Ascending aorta (tissue), 2 donors: ENCODE measurements at regions not wholly inside any gene's neighbourhood (a gene's known extent, or its start where the extent isn't known, plus 50 kb on each side); places are given as distances from the start of the nearest gene placed in this dataset.

Experiments
- DNase-seq, 2 donors: peaks; one replicate each; pipeline ENCODE4 v3.0.0-alpha.2; 2019; ENCODE audit warnings: low spot score in 2 of 2
- H3K27ac ChIP-seq, 2 donors: fragments of 200-600 bp; sonication (generic); one replicate each; pipeline ENCODE4 v1.5.1; 2016 to 2017; ENCODE audit warnings: mild to moderate bottlenecking in 1 of 2
- H3K27me3 ChIP-seq: fragments of 200-600 bp; sonication (generic); one replicate; pipeline ENCODE4 v1.5.1; 2017
- H3K36me3 ChIP-seq, 2 donors: fragments of 200-600 bp; sonication (generic); one replicate each; pipeline ENCODE4 v1.5.1; 2016
- H3K4me1 ChIP-seq, 2 donors: fragments of 200-600 bp; sonication (generic); one replicate each; pipeline ENCODE4 v1.5.1; 2016 to 2017; ENCODE audit warnings: mild to moderate bottlenecking in 1 of 2
- H3K4me3 ChIP-seq, 2 donors: fragments of 200-600 bp; sonication (generic); one replicate each; pipeline ENCODE4 v1.5.1; 2016 to 2017; ENCODE audit warnings: mild to moderate bottlenecking in 1 of 2
- H3K9me3 ChIP-seq, 2 donors: fragments of 200-600 bp; sonication (generic); one replicate each; pipeline ENCODE4 v1.5.1; 2016
- intact Hi-C: fragments of 100-400 bp; cut with DNase I; formaldehyde crosslinking; loops from one replicate; pipeline ENCODE4 v1.15.1; 2023
- TF ChIP-seq, protein P1 (sequence below), 3 experiments: fragments of 200-600 bp in 2 of 3; fragments of 450-650 bp in 1 of 3; sonication (generic) in 2 of 3; IDR thresholded peaks; one replicate each; pipeline ENCODE4 v1.5.1; 2016 to 2019; ENCODE audit warnings: antibody characterized with exemption in 3 of 3, mild to moderate bottlenecking in 1 of 3, moderate library complexity in 1 of 3

DNA sequence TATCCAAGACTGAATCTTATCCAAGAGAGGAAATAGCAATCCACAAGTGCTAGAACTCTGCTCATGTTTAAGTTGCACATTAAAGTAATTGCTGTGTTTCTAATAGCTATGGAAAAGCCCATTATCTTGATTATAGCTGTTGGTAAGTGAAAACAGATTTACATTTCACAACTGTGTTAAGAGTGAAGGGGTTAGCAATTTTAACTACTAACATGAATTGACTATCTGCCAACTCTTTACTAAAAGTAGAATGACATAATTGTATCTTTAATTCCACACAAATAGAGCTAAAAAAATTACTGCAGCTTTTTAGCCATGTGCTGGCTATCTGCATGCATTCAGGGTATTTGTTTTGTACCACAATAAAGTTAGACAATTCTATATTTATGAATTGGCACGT is 277.9 kb upstream of the IRAK1BP1 start:
- DNase-seq: no peak
- Histone ChIP-seq H3K27me3 (no peaks in the 10 kb centered on the region), H3K36me3 (no peaks in the 10 kb centered on the region), H3K4me3 (no peak overlapping the region), H3K27ac (no peak overlapping the region), H3K4me1 (no peaks in the 10 kb centered on the region), H3K9me3 (no peaks in the 10 kb centered on the region)
- intact Hi-C loops: no loop called here
- TF ChIP-seq, protein P1, sequence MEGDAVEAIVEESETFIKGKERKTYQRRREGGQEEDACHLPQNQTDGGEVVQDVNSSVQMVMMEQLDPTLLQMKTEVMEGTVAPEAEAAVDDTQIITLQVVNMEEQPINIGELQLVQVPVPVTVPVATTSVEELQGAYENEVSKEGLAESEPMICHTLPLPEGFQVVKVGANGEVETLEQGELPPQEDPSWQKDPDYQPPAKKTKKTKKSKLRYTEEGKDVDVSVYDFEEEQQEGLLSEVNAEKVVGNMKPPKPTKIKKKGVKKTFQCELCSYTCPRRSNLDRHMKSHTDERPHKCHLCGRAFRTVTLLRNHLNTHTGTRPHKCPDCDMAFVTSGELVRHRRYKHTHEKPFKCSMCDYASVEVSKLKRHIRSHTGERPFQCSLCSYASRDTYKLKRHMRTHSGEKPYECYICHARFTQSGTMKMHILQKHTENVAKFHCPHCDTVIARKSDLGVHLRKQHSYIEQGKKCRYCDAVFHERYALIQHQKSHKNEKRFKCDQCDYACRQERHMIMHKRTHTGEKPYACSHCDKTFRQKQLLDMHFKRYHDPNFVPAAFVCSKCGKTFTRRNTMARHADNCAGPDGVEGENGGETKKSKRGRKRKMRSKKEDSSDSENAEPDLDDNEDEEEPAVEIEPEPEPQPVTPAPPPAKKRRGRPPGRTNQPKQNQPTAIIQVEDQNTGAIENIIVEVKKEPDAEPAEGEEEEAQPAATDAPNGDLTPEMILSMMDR (IDR thresholded peaks at IDR 0.05): no peak

- TF ChIP-seq, protein P1 (IDR thresholded peaks at IDR 0.05): no peak
- no peak for DNase-seq
Measured at GRCh38 chr6:78593898-78594667, 273.3 kb upstream of the IRAK1BP1 start.

DNA sequence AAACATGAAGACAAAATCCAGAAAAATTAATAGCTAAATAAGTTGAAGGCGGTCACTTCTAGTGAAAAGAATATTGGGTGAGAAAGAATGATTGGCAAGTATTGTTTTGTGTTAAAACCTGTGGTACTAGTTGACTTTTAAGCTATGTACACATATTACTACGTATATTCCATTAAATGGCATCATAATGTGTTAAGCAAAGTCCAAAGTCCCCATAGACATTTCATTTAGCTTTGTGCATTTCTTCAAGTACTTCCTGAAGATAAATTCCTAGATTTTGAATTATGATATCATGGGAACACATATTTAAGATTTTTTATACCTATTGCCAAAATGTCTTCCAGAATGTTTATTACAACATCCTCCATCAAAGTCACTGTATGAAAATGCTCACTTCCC is 272.7 kb upstream of the IRAK1BP1 start:
- H3K4me3 ChIP-seq: no peak overlapping the region
- intact Hi-C loops: no loop called here
- no peaks in the 10 kb centered on the region for H3K36me3 ChIP-seq
- H3K9me3 ChIP-seq: no peaks in the 10 kb centered on the region
- no peak overlapping the region for H3K27ac ChIP-seq
- TF ChIP-seq, protein P1 (IDR thresholded peaks at IDR 0.05): no peak
- H3K4me1 ChIP-seq: peaks cover 2 to 7% of the 10 kb centered on the region in 2 donors
- H3K27me3 ChIP-seq: no peaks in the 10 kb centered on the region
- DNase-seq: no peak

More at GRCh38 chr6:78593898-78594667, 273.3 kb upstream of the IRAK1BP1 start:
- Histone ChIP-seq H3K36me3 (no peaks in the 10 kb centered on the region), H3K27me3 (no peaks in the 10 kb centered on the region), H3K4me3 (no peak overlapping the region), H3K9me3 (no peaks in the 10 kb centered on the region), H3K4me1 (peaks cover 0 to 6% of the 10 kb centered on the region in 2 donors), H3K27ac (no peak overlapping the region)
- intact Hi-C loops: no loop called here

GRCh38 chr6:78597966-78598365 is 269.4 kb upstream of the IRAK1BP1 start:
- Histone ChIP-seq H3K27ac (peak overlapping the region; percentile 41 to 52), H3K4me1 (peaks cover 6 to 7% of the 10 kb centered on the region in 2 donors), H3K9me3 (no peaks in the 10 kb centered on the region), H3K27me3 (no peaks in the 10 kb centered on the region), H3K4me3 (no peak overlapping the region), H3K36me3 (no peaks in the 10 kb centered on the region)
- no peak for DNase-seq
- TF ChIP-seq, protein P1 (IDR thresholded peaks at IDR 0.05): no peak
- intact Hi-C loops: no loop called here

DNA sequence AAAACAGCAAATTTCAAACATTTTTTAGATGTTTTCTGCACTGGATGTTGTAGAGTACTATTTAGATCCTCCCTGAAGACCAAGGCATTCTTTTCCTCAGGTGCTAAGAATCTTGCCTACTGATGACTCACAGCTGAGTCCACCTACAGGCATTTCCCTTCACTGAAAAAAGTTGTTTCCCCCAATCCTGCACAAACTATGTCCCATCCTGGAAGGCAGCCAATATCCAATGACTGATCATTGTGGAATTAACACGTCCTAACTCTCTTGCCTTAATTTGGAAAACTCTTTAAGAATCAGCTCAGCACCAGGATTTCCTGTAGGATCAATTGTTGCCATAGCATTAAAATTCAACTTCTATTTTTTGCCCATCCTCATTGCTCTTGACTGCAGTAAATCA is 268.4 kb upstream of the IRAK1BP1 start:
- Histone ChIP-seq H3K9me3 (no peaks in the 10 kb centered on the region), H3K36me3 (no peaks in the 10 kb centered on the region), H3K4me3 (no peak overlapping the region), H3K27ac (peak overlapping the region; percentile 39 to 52), H3K4me1 (peaks cover 6 to 7% of the 10 kb centered on the region in 2 donors), H3K27me3 (no peaks in the 10 kb centered on the region)
- TF ChIP-seq, protein P1 (IDR thresholded peaks at IDR 0.05): no peak
- intact Hi-C loops: no loop called here
- DNase-seq: peak in 1 of 2 donors; percentile 64
